OCI-LY3 (cell line): ENCODE measurements at regions not wholly inside any gene's neighbourhood (a gene's known extent, or its start where the extent isn't known, plus 50 kb on each side); places are given as distances from the start of the nearest gene placed in this dataset.

ENCODE experiments used
- H2AFZ ChIP-seq: fragments of 200-600, 300-600 bp; shearing (Covaris generic); 2 replicates; pipeline ENCODE4 v1.6.0; 2014; ENCODE audit warnings: antibody characterized with exemption, low read depth, low read length
- H3K27ac ChIP-seq: fragments of 200-600, 300-600 bp; sonication (generic); 2 replicates; pipeline ENCODE4 v1.5.1; 2014; ENCODE audit warnings: mild to moderate bottlenecking, low read length, moderate library complexity, mixed read lengths
- H3K27me3 ChIP-seq: fragments of 200-600, 300-600 bp; sonication (generic); 2 replicates; pipeline ENCODE4 v1.6.1; 2014; ENCODE audit warnings: low read depth, low read length, mixed read lengths
- H3K36me3 ChIP-seq: fragments of 200-600, 300-600 bp; sonication (generic); replicated peaks from 2 replicates; pipeline ENCODE3; 2014; ENCODE audit warnings: low read depth, low read length, mixed read lengths
- H3K4me1 ChIP-seq: fragments of 300-600, 200-600 bp; sonication (generic); 2 replicates; pipeline ENCODE4 v1.6.1; 2014; ENCODE audit warnings: low read length, mixed read lengths
- H3K4me2 ChIP-seq: fragments of 200-600, 300-600 bp; sonication (generic); 2 replicates; pipeline ENCODE4 v1.6.1; 2014; ENCODE audit warnings: low read length, mixed read lengths
- H3K4me3 ChIP-seq: fragments of 300-600, 200-600 bp; sonication (generic); 2 replicates; pipeline ENCODE4 v1.5.1; 2014; ENCODE audit warnings: antibody characterized with exemption, mild to moderate bottlenecking, low read length, moderate library complexity
- H3K79me2 ChIP-seq: fragments of 300-600, 200-600 bp; shearing (Covaris generic); 2 replicates; pipeline ENCODE4 v1.6.1; 2014; ENCODE audit warnings: mild to moderate bottlenecking, low read length, mixed read lengths
- H3K9ac ChIP-seq: fragments of 300-600, 200-600 bp; shearing (Covaris generic); 2 replicates; pipeline ENCODE4 v1.6.0; 2014; ENCODE audit warnings: mild to moderate bottlenecking, low read length, moderate library complexity
- H3K9me3 ChIP-seq: fragments of 200-600, 300-600 bp; shearing (Covaris generic); 2 replicates; pipeline ENCODE4 v1.6.1; 2014; ENCODE audit warnings: low read length, mixed read lengths; ENCODE audit not compliant: insufficient read depth
- H4K20me1 ChIP-seq: fragments of 200-600, 300-600 bp; sonication (generic); 2 replicates; pipeline ENCODE4 v1.6.1; 2016; ENCODE audit warnings: low read length, mixed read lengths; ENCODE audit not compliant: insufficient read depth
- CTCF ChIP-seq: fragments of 200-600, 300-600 bp; sonication (generic); IDR thresholded peaks from 2 replicates; pipeline ENCODE4 v1.5.1; 2014; ENCODE audit warnings: antibody characterized with exemption, low read length, low read depth
- EZH2phosphoT487 ChIP-seq: fragments of 200-600 bp; shearing (Covaris generic); IDR thresholded peaks from 2 replicates; pipeline ENCODE4 v1.6.1; 2018; ENCODE audit warnings: antibody characterized with exemption, mixed run types, low read depth

GRCh38 chr5:159833088-159833487, 83.2 kb upstream of the ADRA1B start:
- Histone ChIP-seq H3K27ac (no peak overlapping the region), H3K4me1 (no peaks in the 10 kb centered on the region), H3K36me3 (no peaks in the 10 kb centered on the region), H3K79me2 (no peaks in the 10 kb centered on the region), H4K20me1 (no peaks in the 10 kb centered on the region), H3K4me2 (no peak overlapping the region), H2AFZ (no peak overlapping the region), H3K9me3 (no peaks in the 10 kb centered on the region), H3K4me3 (no peak overlapping the region), H3K9ac (no peak overlapping the region), H3K27me3 (no peaks in the 10 kb centered on the region)
- TF ChIP-seq CTCF (peak; percentile 22), EZH2phosphoT487 (no peak)

GRCh38 chr5:159833846-159834245, 82.4 kb upstream of the ADRA1B start:
- no peaks in the 10 kb centered on the region for H3K36me3 ChIP-seq
- H3K4me1 ChIP-seq, result no peaks in the 10 kb centered on the region
- no peak overlapping the region for H3K4me3 ChIP-seq
- no peak overlapping the region for H2AFZ ChIP-seq
- TF ChIP-seq CTCF, result no peak
- TF ChIP-seq EZH2phosphoT487, result no peak
- H3K79me2 ChIP-seq, result no peaks in the 10 kb centered on the region
- H3K4me2 ChIP-seq, result no peak overlapping the region
- H3K27ac ChIP-seq, result no peak overlapping the region
- H3K27me3 ChIP-seq, result no peaks in the 10 kb centered on the region
- H4K20me1 ChIP-seq, result no peaks in the 10 kb centered on the region
- H3K9me3 ChIP-seq, result no peaks in the 10 kb centered on the region
- no peak overlapping the region for H3K9ac ChIP-seq

- Histone ChIP-seq H3K79me2 (no peaks in the 10 kb centered on the region), H3K9me3 (no peaks in the 10 kb centered on the region), H3K4me3 (no peak overlapping the region), H3K27me3 (no peaks in the 10 kb centered on the region), H2AFZ (no peak overlapping the region), H3K9ac (no peak overlapping the region), H3K36me3 (no peaks in the 10 kb centered on the region), H3K4me1 (no peaks in the 10 kb centered on the region), H3K27ac (no peak overlapping the region), H4K20me1 (no peaks in the 10 kb centered on the region), H3K4me2 (no peak overlapping the region)
- TF ChIP-seq CTCF (no peak), EZH2phosphoT487 (no peak)
These were observed 80.7 kb upstream of the ADRA1B start for GRCh38 chr5:159835548-159835947.

GRCh38 chr5:159836691-159837090, 79.6 kb upstream of the ADRA1B start:
- Histone ChIP-seq H3K4me1 (no peaks in the 10 kb centered on the region), H3K4me3 (no peak overlapping the region), H3K27me3 (no peaks in the 10 kb centered on the region), H3K9ac (no peak overlapping the region), H4K20me1 (no peaks in the 10 kb centered on the region), H3K27ac (no peak overlapping the region), H3K4me2 (no peak overlapping the region), H3K9me3 (no peaks in the 10 kb centered on the region), H2AFZ (no peak overlapping the region), H3K36me3 (no peaks in the 10 kb centered on the region), H3K79me2 (no peaks in the 10 kb centered on the region)
- TF ChIP-seq EZH2phosphoT487 (no peak), CTCF (no peak)
